GM12878 (cell line): ENCODE measurements at regions not wholly inside any gene's neighbourhood (a gene's known extent, or its start where the extent isn't known, plus 50 kb on each side); places are given as distances from the start of the nearest gene placed in this dataset.

Experiments used
- ATAC-seq: fragments of 200-7000 bp; cut with Tn5 transposase; 3 replicates; pipeline ENCODE4 v1.9.1; 2020; ENCODE audit warnings: mild to moderate bottlenecking, moderate library complexity
- BruUV-seq: library from RNA; stranded (reverse); fragments of 400-500 nt; replicated peaks from 2 replicates; lab custom pipeline; 2021; lab: Mats Ljungman, UMichigan
- CTCF ChIA-PET: fragments of 300-600 bp; sonication (Branson Sonifier 250); formaldehyde crosslinking; extraction: SDS; loops from one replicate; lab custom pipeline; 2021; ENCODE audit warnings: inconsistent platforms; lab: Yijun Ruan, JAX
- POLR2A ChIA-PET: fragments of 350-600 bp; formaldehyde crosslinking; extraction: SDS; loops from one replicate; lab custom pipeline; 2021; ENCODE audit warnings: inconsistent platforms; lab: Charles Lee
- RAD21 ChIA-PET: fragments of 300-600 bp; sonication (Branson Sonifier 250); formaldehyde crosslinking; loops from one replicate; lab custom pipeline; 2023; ENCODE audit warnings: antibody characterized with exemption; ENCODE audit not compliant: unreplicated experiment; lab: Charles Lee
- SMC1A ChIA-PET: fragments of 300-600 bp; sonication (Branson Sonifier 250); formaldehyde crosslinking; loops from one replicate; lab custom pipeline; 2023; ENCODE audit not compliant: unreplicated experiment, uncharacterized antibody; lab: Charles Lee
- DNase-seq: peaks from one replicate; pipeline ENCODE4 v3.0.0-alpha.2; 2011; ENCODE audit warnings: low read depth, low spot score
- FAIRE-seq: peaks from 3 replicates; lab custom pipeline; 2011; peaks lifted over from hg19 to GRCh38; lab: Jason Lieb, UNC
- H2AFZ ChIP-seq: 2 replicates; pipeline ENCODE4 v1.6.0; 2011; ENCODE audit warnings: low read depth, low read length, control low read depth; ENCODE audit not compliant: control insufficient read depth
- H3K27ac ChIP-seq: 2 replicates; pipeline ENCODE4 v1.5.1; 2011; ENCODE audit warnings: control low read depth; ENCODE audit not compliant: control insufficient read depth, insufficient read depth
- H3K27me3 ChIP-seq, 2 experiments: replicated peaks in 1 of 2; 2 replicates each; pipeline versions ENCODE4 v1.6.0 to v1.6.1; 2011; ENCODE audit warnings: low read length in 1 of 2; ENCODE audit not compliant: control insufficient read depth in 2 of 2, insufficient read depth in 2 of 2
- H3K36me3 ChIP-seq, 2 experiments: 2 replicates each; pipeline ENCODE4 v1.5.1; 2011; ENCODE audit warnings: low read length in 1 of 2; ENCODE audit not compliant: control insufficient read depth in 2 of 2, insufficient read depth in 2 of 2
- H3K4me1 ChIP-seq: 2 replicates; pipeline ENCODE4 v1.6.1; 2011; ENCODE audit warnings: mild to moderate bottlenecking, low read length, moderate library complexity, mixed read lengths; ENCODE audit not compliant: control insufficient read depth, insufficient read depth
- H3K4me2 ChIP-seq: 2 replicates; pipeline ENCODE4 v1.6.0; 2011; ENCODE audit warnings: control low read depth; ENCODE audit not compliant: control insufficient read depth, insufficient read depth
- H3K4me3 ChIP-seq: fragments of 200-600 bp; sonication (generic); 2 replicates; pipeline ENCODE4 v1.5.1; 2016
- H3K79me2 ChIP-seq: 2 replicates; pipeline ENCODE4 v1.6.0; 2011; ENCODE audit warnings: low read length; ENCODE audit not compliant: control insufficient read depth, insufficient read depth
- H3K9ac ChIP-seq: 2 replicates; pipeline ENCODE4 v1.8.0; 2011; ENCODE audit warnings: low read length, control low read depth, mixed read lengths; ENCODE audit not compliant: control insufficient read depth, insufficient read depth
- H3K9me3 ChIP-seq: replicated peaks from 3 replicates; pipeline ENCODE4 v1.5.1; 2011; ENCODE audit warnings: mild to moderate bottlenecking, low read length; ENCODE audit not compliant: control insufficient read depth, insufficient read depth
- H4K20me1 ChIP-seq: 2 replicates; pipeline ENCODE4 v1.6.0; 2011; ENCODE audit not compliant: control insufficient read depth, insufficient read depth
- BACH1 ChIP-seq: fragments of 450-650 bp; IDR thresholded peaks from 2 replicates; pipeline ENCODE4 v1.6.1; 2017; ENCODE audit warnings: mild to moderate bottlenecking, borderline replicate concordance
- CBX5 ChIP-seq: sonication (generic); IDR thresholded peaks from 2 replicates; pipeline ENCODE4 v1.6.1; 2016; ENCODE audit warnings: low read depth, moderate library complexity, mild to moderate bottlenecking, inconsistent platforms
- ELK1 ChIP-seq: IDR thresholded peaks from 2 replicates; pipeline ENCODE4 v1.6.1; 2012; ENCODE audit warnings: low read depth, low read length, improper control_type of control experiment
- IRF4 ChIP-seq: IDR thresholded peaks from 2 replicates; pipeline ENCODE4 v1.6.1; 2011; ENCODE audit warnings: low read depth, low read length
- JUNB ChIP-seq: IDR thresholded peaks from 2 replicates; pipeline ENCODE4 v1.6.1; 2016; ENCODE audit warnings: antibody characterized with exemption, mild to moderate bottlenecking
- MEF2A ChIP-seq: IDR thresholded peaks from 2 replicates; pipeline ENCODE4 v1.6.1; 2011; ENCODE audit warnings: low read depth, mild to moderate bottlenecking, low read length, moderate library complexity; ENCODE audit not compliant: insufficient read depth
- MLLT1 ChIP-seq: fragments of 450-650 bp; IDR thresholded peaks from 2 replicates; pipeline ENCODE4 v1.6.1; 2016; ENCODE audit warnings: mild to moderate bottlenecking
- MTA2 ChIP-seq: fragments of 450-650 bp; IDR thresholded peaks from 2 replicates; pipeline ENCODE4 v1.6.1; 2016; ENCODE audit warnings: low read depth, mild to moderate bottlenecking, moderate library complexity
- MYC ChIP-seq: IDR thresholded peaks from 2 replicates; pipeline ENCODE4 v1.6.1; 2011; ENCODE audit warnings: mild to moderate bottlenecking, low read length, moderate library complexity, inconsistent platforms; ENCODE audit not compliant: insufficient read depth, insufficient replicate concordance, insufficient read length, severe bottlenecking
- NR2C2 ChIP-seq: IDR thresholded peaks from 2 replicates; pipeline ENCODE4 v1.6.1; 2011; ENCODE audit warnings: borderline replicate concordance, low read depth; ENCODE audit not compliant: control insufficient read depth, insufficient read length
- NR2F1 ChIP-seq: fragments of 450-650 bp; conservative IDR thresholded peaks from 2 replicates; pipeline ENCODE4 v1.6.1; 2017; ENCODE audit warnings: mild to moderate bottlenecking
- NRF1 ChIP-seq: conservative IDR thresholded peaks from 2 replicates; pipeline ENCODE4 v1.6.1; 2011; ENCODE audit warnings: mild to moderate bottlenecking, low read depth, low read length, improper control_type of control experiment
- PAX5 ChIP-seq: IDR thresholded peaks from 2 replicates; pipeline ENCODE4 v1.6.1; 2011; ENCODE audit warnings: low read depth, low read length, borderline replicate concordance
- PML ChIP-seq: IDR thresholded peaks from 2 replicates; pipeline ENCODE4 v1.6.1; 2012; ENCODE audit warnings: low read length, inconsistent platforms
- STAT1 ChIP-seq: fragments of 450-650 bp; conservative IDR thresholded peaks from 2 replicates; pipeline ENCODE4 v1.6.1; 2014; ENCODE audit warnings: antibody characterized with exemption, mild to moderate bottlenecking
- ZNF274 ChIP-seq: IDR thresholded peaks from one replicate; pipeline ENCODE4 v1.8.0; 2011; ENCODE audit not compliant: insufficient read length, insufficient read depth
- WGBS: methylation state at CpG from one replicate; pipeline ENCODE4 v1.1.6; 2016; ENCODE audit warnings: low lambda C conversion rate; ENCODE audit not compliant: insufficient replicate concordance, insufficient coverage; ENCODE audit errors: missing lambda C conversion rate; 5-methylcytosine and 5-hydroxymethylcytosine counted together
- in situ Hi-C: fragments of 300-500 bp; cut with MboI; formaldehyde crosslinking; loops from 9 replicates; pipeline ENCODE4 v1.14.3; 2018; ENCODE audit warnings: mixed read lengths
- intact Hi-C: fragments of 100-400 bp; cut with micrococcal nuclease; formaldehyde crosslinking; loops from one replicate; pipeline ENCODE4 v1.14.2; 2022; ENCODE audit not compliant: unreplicated experiment
- TF ChIP-seq, protein P1 (sequence below): IDR thresholded peaks from 2 replicates; pipeline ENCODE4 v1.6.1; 2012; ENCODE audit warnings: low read length, inconsistent platforms

DNA sequence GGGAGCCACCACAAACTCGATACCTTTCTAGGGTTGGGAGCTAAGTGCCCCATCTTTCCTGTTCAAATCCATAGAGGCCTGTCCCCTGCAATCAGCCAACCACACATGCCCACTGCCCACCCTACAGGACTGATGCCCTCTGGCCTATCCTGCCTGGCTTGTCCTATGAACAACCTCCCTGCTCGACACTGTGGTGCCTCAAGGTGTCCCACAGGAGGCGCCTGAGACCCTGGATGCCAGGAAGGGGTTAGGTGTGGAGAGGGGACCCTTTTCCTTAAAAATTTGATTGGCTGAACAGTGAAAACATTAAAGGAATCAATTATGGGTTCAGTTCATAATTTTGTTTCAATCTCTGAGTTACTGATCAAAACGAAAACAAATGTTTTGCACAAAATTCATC, 97.3 kb upstream of the FZD10 start:
- DNase-seq (no peak), FAIRE-seq (no peak), ATAC-seq (no peak)
- H3K9ac ChIP-seq, result no peak overlapping the region
- no peaks in the 10 kb centered on the region; the same call in 2 of the 3 replicates for H3K9me3 ChIP-seq
- no peak overlapping the region for H3K4me2 ChIP-seq
- no peaks in the 10 kb centered on the region for H4K20me1 ChIP-seq
- no peak overlapping the region for H3K4me3 ChIP-seq
- RAD21 ChIA-PET, result no interaction called here
- WGBS, result 23% methylated on average over 4 of the region's 4 CpGs
- H3K27ac ChIP-seq, result no peak overlapping the region
- SMC1A ChIA-PET, result no interaction called here
- POLR2A ChIA-PET, result no interaction called here
- in situ Hi-C loops (no loop called here), intact Hi-C loops (no loop called here)
- H3K36me3 ChIP-seq, result no peaks in the 10 kb centered on the region
- H3K79me2 ChIP-seq, result no peaks in the 10 kb centered on the region
- BruUV-seq, result no TSS peak
- TF ChIP-seq IRF4 (no peak), PAX5 (no peak), MYC (no peak), CBX5 (no peak), BACH1 (no peak), NR2C2 (no peak), ZNF274 (no peak), MTA2 (no peak), JUNB (no peak), MLLT1 (no peak), MEF2A (no peak), ELK1 (no peak), STAT1 (no peak), PML (no peak), NR2F1 (no peak), NRF1 (no peak)
- TF ChIP-seq, protein P1, sequence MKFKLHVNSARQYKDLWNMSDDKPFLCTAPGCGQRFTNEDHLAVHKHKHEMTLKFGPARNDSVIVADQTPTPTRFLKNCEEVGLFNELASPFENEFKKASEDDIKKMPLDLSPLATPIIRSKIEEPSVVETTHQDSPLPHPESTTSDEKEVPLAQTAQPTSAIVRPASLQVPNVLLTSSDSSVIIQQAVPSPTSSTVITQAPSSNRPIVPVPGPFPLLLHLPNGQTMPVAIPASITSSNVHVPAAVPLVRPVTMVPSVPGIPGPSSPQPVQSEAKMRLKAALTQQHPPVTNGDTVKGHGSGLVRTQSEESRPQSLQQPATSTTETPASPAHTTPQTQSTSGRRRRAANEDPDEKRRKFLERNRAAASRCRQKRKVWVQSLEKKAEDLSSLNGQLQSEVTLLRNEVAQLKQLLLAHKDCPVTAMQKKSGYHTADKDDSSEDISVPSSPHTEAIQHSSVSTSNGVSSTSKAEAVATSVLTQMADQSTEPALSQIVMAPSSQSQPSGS, result no peak
- H2AFZ ChIP-seq, result no peak overlapping the region
- CTCF ChIA-PET, result no interaction called here
- no peaks in the 10 kb centered on the region for H3K4me1 ChIP-seq
- no peaks in the 10 kb centered on the region for H3K27me3 ChIP-seq
